Trophoblast cell (in vitro differentiated cells and primary cell): ENCODE measurements at regions not wholly inside any gene's neighbourhood (a gene's known extent, or its start where the extent isn't known, plus 50 kb on each side); places are given as distances from the start of the nearest gene placed in this dataset.

Experiments
- DNase-seq, 2 donors: peaks; one replicate each; pipeline ENCODE4 v3.0.0-alpha.2; 2016
- H2AFZ ChIP-seq: 2 replicates; pipeline ENCODE4 v1.6.1; 2013; ENCODE audit warnings: low read length, moderate library complexity, mild to moderate bottlenecking; ENCODE audit not compliant: insufficient read depth, poor library complexity
- H2AK5ac ChIP-seq: 2 replicates; pipeline ENCODE4 v1.6.1; 2013; ENCODE audit warnings: mild to moderate bottlenecking, low read length
- H2BK120ac ChIP-seq: 2 replicates; pipeline ENCODE4 v1.6.1; 2013; ENCODE audit warnings: low read length, mild to moderate bottlenecking, moderate library complexity; ENCODE audit not compliant: insufficient read depth, poor library complexity
- H2BK12ac ChIP-seq: 2 replicates; pipeline ENCODE4 v1.6.1; 2013; ENCODE audit warnings: mild to moderate bottlenecking, low read length, moderate library complexity
- H2BK5ac ChIP-seq: 2 replicates; pipeline ENCODE4 v1.6.1; 2013; ENCODE audit warnings: low read length, low read depth, moderate library complexity, mild to moderate bottlenecking; ENCODE audit not compliant: poor library complexity
- H3K14ac ChIP-seq: 2 replicates; pipeline ENCODE4 v1.6.1; 2013; ENCODE audit warnings: mild to moderate bottlenecking, low read length
- H3K18ac ChIP-seq: 2 replicates; pipeline ENCODE4 v1.6.1; 2013; ENCODE audit warnings: mild to moderate bottlenecking, low read length
- H3K23ac ChIP-seq: 2 replicates; pipeline ENCODE4 v1.6.1; 2013; ENCODE audit warnings: low read length
- H3K27ac ChIP-seq: 2 replicates; pipeline ENCODE4 v1.5.1; 2013; ENCODE audit warnings: low read depth, mild to moderate bottlenecking, inconsistent platforms, low read length, moderate library complexity
- H3K27me3 ChIP-seq: 2 replicates; pipeline ENCODE4 v1.6.1; 2013; ENCODE audit warnings: inconsistent platforms, mild to moderate bottlenecking, low read length, moderate library complexity; ENCODE audit not compliant: insufficient read depth
- H3K36me3 ChIP-seq, 2 experiments: 1 replicate in 1 of 2; 2 replicates in 1 of 2; pipeline ENCODE4 v1.6.1; 2013; ENCODE audit warnings: low read length in 2 of 2, mild to moderate bottlenecking in 2 of 2, moderate library complexity in 1 of 2; ENCODE audit not compliant: insufficient read depth in 2 of 2, control insufficient read depth in 1 of 2
- H3K4ac ChIP-seq: 2 replicates; pipeline ENCODE4 v1.6.1; 2013; ENCODE audit warnings: low read depth, mild to moderate bottlenecking, low read length, moderate library complexity
- H3K4me1 ChIP-seq, 2 experiments: 1 replicate in 1 of 2; 2 replicates in 1 of 2; pipeline ENCODE4 v1.6.1; 2013; ENCODE audit warnings: low read length in 2 of 2, mild to moderate bottlenecking in 2 of 2, moderate library complexity in 1 of 2; ENCODE audit not compliant: insufficient read depth in 2 of 2, control insufficient read depth in 1 of 2
- H3K4me2 ChIP-seq: 2 replicates; pipeline ENCODE4 v1.6.1; 2013; ENCODE audit warnings: inconsistent platforms, mild to moderate bottlenecking, low read length, moderate library complexity
- H3K4me3 ChIP-seq: 2 replicates; pipeline ENCODE4 v1.5.1; 2013; ENCODE audit warnings: mild to moderate bottlenecking, low read depth, low read length, inconsistent platforms
- H3K79me1 ChIP-seq: one replicate; pipeline ENCODE4 v1.6.1; 2013; ENCODE audit warnings: low read length
- H3K79me2 ChIP-seq: 2 replicates; pipeline ENCODE4 v1.6.1; 2013; ENCODE audit warnings: low read length, mild to moderate bottlenecking; ENCODE audit not compliant: control insufficient read depth, insufficient read depth, poor library complexity
- H3K9ac ChIP-seq: 2 replicates; pipeline ENCODE4 v1.6.1; 2013; ENCODE audit warnings: mild to moderate bottlenecking, low read length
- H3K9me3 ChIP-seq: 2 replicates; pipeline ENCODE4 v1.6.1; 2013; ENCODE audit warnings: low read depth, mild to moderate bottlenecking, control low read depth, inconsistent platforms, low read length; ENCODE audit not compliant: insufficient read depth
- H4K12ac ChIP-seq: 2 replicates; pipeline ENCODE4 v1.6.1; 2013; ENCODE audit warnings: low read depth, mild to moderate bottlenecking, low read length, moderate library complexity
- H4K8ac ChIP-seq: 2 replicates; pipeline ENCODE4 v1.6.1; 2013; ENCODE audit warnings: low read depth, mild to moderate bottlenecking, low read length, moderate library complexity
- H4K91ac ChIP-seq: one replicate; pipeline ENCODE4 v1.6.1; 2013; ENCODE audit warnings: low read depth, mild to moderate bottlenecking, low read length, moderate library complexity
- WGBS: extraction: QIAGEN DNeasy Blood & Tissue Kit; methylation state at CpG from one replicate; pipeline ENCODE4 v1.1.7; 2013; ENCODE audit warnings: missing lambda C conversion rate; ENCODE audit not compliant: insufficient read length, insufficient coverage; ENCODE audit errors: extremely low coverage; 5-methylcytosine and 5-hydroxymethylcytosine counted together

DNA sequence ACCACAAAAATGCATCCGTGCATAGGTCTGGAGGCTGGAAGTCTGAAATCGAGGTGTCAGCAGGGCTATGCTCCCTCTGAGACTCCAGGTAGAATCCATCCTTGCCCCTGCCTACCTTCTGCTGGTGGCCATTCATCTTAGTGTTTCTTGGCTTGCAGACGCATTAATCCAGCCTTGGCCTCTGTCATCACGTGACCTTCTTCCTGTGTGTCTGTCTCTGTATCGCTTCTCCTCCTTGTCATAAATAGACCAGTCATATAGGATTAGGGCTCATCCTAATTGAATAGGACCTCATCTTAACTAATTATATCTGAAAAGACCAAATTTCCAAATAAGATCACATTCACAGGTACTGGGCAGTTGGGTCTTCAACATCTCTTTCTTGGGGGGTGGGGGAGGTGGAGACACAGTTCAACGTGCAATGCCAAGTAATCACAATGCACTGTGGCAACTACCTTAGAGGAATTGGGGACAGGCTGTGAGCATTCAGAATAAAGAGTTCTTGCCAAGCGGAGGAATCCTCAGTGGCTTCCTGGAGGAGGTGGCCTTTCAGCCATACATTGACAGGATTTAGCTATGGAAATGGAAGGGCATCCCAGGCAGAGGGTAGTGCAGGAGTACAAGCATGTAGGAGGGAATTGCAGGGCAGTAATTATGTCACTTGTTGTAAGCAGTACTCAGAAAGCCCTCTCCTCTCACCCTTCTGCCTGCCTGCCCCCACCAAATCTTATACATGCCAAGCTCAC, 96.2 kb upstream of the SYT13 start:
- no peak overlapping the region for H3K4ac ChIP-seq
- no peaks in the 10 kb centered on the region for H3K79me1 ChIP-seq
- no peak overlapping the region for H3K27ac ChIP-seq
- no peaks in the 10 kb centered on the region for H3K79me2 ChIP-seq
- no peak overlapping the region for H3K18ac ChIP-seq
- no peak overlapping the region for H2AK5ac ChIP-seq
- no peak for DNase-seq
- no peak overlapping the region for H3K4me3 ChIP-seq
- H3K27me3 ChIP-seq = no peaks in the 10 kb centered on the region
- H3K14ac ChIP-seq = no peak overlapping the region
- H3K9ac ChIP-seq = no peak overlapping the region
- H4K8ac ChIP-seq = no peak overlapping the region
- no peaks in the 10 kb centered on the region for H3K4me1 ChIP-seq
- no peak overlapping the region for H2AFZ ChIP-seq
- peaks cover 5% of the 10 kb centered on the region for H3K9me3 ChIP-seq
- H2BK120ac ChIP-seq = no peak overlapping the region
- H2BK12ac ChIP-seq = no peak overlapping the region
- no peaks in the 10 kb centered on the region for H3K36me3 ChIP-seq
- H2BK5ac ChIP-seq = no peak overlapping the region
- no CpG with 5 or more reads among the region's 7 CpGs for WGBS
- no peak overlapping the region for H3K23ac ChIP-seq
- no peak overlapping the region for H4K12ac ChIP-seq
- H4K91ac ChIP-seq = no peak overlapping the region
- H3K4me2 ChIP-seq = no peak overlapping the region

DNA sequence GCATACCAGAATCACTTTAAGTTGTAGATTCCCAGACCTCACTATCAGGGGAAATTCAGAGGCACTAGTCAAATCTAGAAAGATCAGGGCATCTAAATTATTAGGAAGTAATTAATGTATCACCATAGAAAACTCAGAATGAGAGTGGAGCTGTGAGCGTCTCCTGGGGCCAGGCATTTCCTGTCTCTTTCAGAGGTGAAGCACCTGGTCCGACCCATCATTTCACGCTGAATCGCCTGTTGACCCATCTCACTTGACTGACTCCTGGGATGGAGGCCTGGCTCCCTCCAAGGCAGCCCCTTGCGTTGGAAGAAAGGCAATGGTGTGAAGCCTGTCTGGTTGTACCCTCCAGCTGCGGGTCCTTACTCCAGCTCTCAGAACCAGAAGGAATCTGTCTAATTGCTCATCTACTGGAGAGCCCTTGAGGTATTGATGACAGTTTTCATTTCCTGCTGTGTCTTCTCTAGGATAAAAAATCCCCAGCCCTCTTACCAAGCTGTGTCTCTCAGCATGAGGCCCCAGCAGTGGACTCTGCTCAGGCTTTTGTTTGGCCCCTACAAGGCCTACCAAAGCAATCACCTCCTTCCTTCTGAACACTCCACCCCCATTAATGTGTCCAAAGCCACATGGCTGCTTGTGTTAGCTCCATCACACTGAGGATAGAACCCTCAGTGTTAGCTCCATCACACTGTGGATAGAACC, 93.2 kb upstream of the SYT13 start:
- WGBS = no CpG with 5 or more reads among the region's 6 CpGs
- H2BK5ac ChIP-seq = no peak overlapping the region
- H2BK12ac ChIP-seq = no peak overlapping the region
- H3K9me3 ChIP-seq = peaks cover 2% of the 10 kb centered on the region
- no peaks in the 10 kb centered on the region for H3K79me2 ChIP-seq
- H3K4me3 ChIP-seq = no peak overlapping the region
- no peak overlapping the region for H2AFZ ChIP-seq
- H3K27me3 ChIP-seq = no peaks in the 10 kb centered on the region
- H3K14ac ChIP-seq = no peak overlapping the region
- H3K27ac ChIP-seq = no peak overlapping the region
- no peak overlapping the region for H4K8ac ChIP-seq
- no peak overlapping the region for H3K23ac ChIP-seq
- no peak overlapping the region for H3K18ac ChIP-seq
- no peak for DNase-seq
- no peak overlapping the region for H2AK5ac ChIP-seq
- no peak overlapping the region for H4K12ac ChIP-seq
- H3K79me1 ChIP-seq = no peaks in the 10 kb centered on the region
- no peak overlapping the region for H3K4me2 ChIP-seq
- no peak overlapping the region for H2BK120ac ChIP-seq
- no peak overlapping the region for H3K9ac ChIP-seq
- no peaks in the 10 kb centered on the region for H3K36me3 ChIP-seq
- H4K91ac ChIP-seq = no peak overlapping the region
- no peak overlapping the region for H3K4ac ChIP-seq
- H3K4me1 ChIP-seq = no peaks in the 10 kb centered on the region

DNA sequence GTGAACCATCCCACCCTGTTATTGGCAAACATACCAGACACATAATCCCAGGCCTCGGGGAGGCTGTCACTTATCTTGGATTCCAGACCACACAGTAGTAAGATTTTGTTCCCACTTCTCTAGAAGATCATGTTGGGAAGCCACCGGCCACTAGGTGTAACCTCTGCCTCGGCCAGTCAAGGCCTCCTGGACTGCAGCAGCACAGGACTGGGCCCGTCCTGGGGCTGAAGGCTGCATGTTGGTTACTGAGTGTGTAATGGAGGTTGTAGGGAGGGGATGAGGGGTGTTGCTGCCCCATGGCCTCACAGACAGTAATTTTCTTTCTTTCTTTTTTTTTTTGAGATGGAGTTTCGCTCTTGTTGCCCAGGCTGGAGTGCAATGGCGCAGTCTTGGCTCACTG, 92.4 kb upstream of the SYT13 start:
- H3K4me1 ChIP-seq = no peaks in the 10 kb centered on the region
- DNase-seq = no peak
- H4K12ac ChIP-seq = no peak overlapping the region
- H3K9me3 ChIP-seq = peaks cover 2% of the 10 kb centered on the region
- H2BK5ac ChIP-seq = no peak overlapping the region
- no peaks in the 10 kb centered on the region for H3K27me3 ChIP-seq
- H3K14ac ChIP-seq = no peak overlapping the region
- H3K79me1 ChIP-seq = no peaks in the 10 kb centered on the region
- H3K4me2 ChIP-seq = no peak overlapping the region
- no peak overlapping the region for H2BK12ac ChIP-seq
- no peak overlapping the region for H3K4ac ChIP-seq
- H3K23ac ChIP-seq = no peak overlapping the region
- H3K27ac ChIP-seq = no peak overlapping the region
- H3K4me3 ChIP-seq = no peak overlapping the region
- no peak overlapping the region for H2AFZ ChIP-seq
- no peaks in the 10 kb centered on the region for H3K79me2 ChIP-seq
- no peak overlapping the region for H4K8ac ChIP-seq
- H3K36me3 ChIP-seq = no peaks in the 10 kb centered on the region
- H3K18ac ChIP-seq = no peak overlapping the region
- WGBS = no CpG with 5 or more reads among the region's 6 CpGs
- no peak overlapping the region for H3K9ac ChIP-seq
- H4K91ac ChIP-seq = no peak overlapping the region
- no peak overlapping the region for H2AK5ac ChIP-seq
- no peak overlapping the region for H2BK120ac ChIP-seq

DNA sequence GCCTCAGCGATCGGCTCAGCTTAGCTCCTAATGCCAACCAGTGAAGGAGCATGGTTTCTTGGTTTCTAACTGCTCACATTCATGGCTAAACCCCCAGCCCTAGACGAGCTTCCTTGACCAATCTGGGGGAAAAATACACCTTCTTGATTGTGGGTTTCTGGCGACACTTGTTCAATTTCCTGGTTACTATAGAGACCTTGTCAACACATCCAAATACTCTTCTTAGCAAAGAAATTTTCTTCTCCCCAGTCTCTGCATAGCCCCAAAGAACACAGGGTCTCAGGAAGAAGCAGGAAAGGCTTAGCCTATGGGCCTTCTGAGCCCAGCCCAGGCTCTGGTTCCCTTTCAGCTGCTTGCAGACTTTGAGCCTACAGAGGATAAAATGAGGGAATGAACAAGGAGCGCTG, 88.5 kb upstream of the SYT13 start:
- no peak overlapping the region for H4K8ac ChIP-seq

More for the DNA sequence above, 88.5 kb upstream of the SYT13 start:
- Histone ChIP-seq H3K4me2 (no peak overlapping the region), H4K91ac (no peak overlapping the region), H2BK5ac (no peak overlapping the region), H3K4me1 (no peaks in the 10 kb centered on the region), H2BK120ac (no peak overlapping the region), H3K18ac (no peak overlapping the region), H2AK5ac (no peak overlapping the region), H3K27me3 (no peaks in the 10 kb centered on the region), H3K4me3 (no peak overlapping the region), H3K27ac (no peak overlapping the region), H3K9ac (no peak overlapping the region), H3K9me3 (no peaks in the 10 kb centered on the region), H3K4ac (no peak overlapping the region), H3K79me1 (no peaks in the 10 kb centered on the region), H2BK12ac (no peak overlapping the region), H4K12ac (no peak overlapping the region), H3K23ac (no peak overlapping the region), H3K14ac (no peak overlapping the region), H2AFZ (no peak overlapping the region), H3K36me3 (no peaks in the 10 kb centered on the region), H3K79me2 (no peaks in the 10 kb centered on the region)
- no peak for DNase-seq
- WGBS = no CpG with 5 or more reads among the region's 5 CpGs
